HCT116 (cell line): ENCODE measurements at regions not wholly inside any gene's neighbourhood (a gene's known extent, or its start where the extent isn't known, plus 50 kb on each side); places are given as distances from the start of the nearest gene placed in this dataset.

Source experiments
- ATAC-seq: fragments of 200-7000 bp; cut with Tn5 transposase; 2 replicates; pipeline ENCODE4 v1.9.1; 2020; ENCODE audit warnings: mild to moderate bottlenecking, moderate library complexity
- BruUV-seq: library from RNA; stranded (reverse); fragments of 400-500 nt; replicated peaks from 2 replicates; lab custom pipeline; 2021; lab: Mats Ljungman, UMichigan
- CTCF ChIA-PET: fragments of 300-600 bp; sonication (Branson Sonifier 250); formaldehyde crosslinking; loops from one replicate; lab custom pipeline; 2021; ENCODE audit warnings: antibody characterized with exemption; lab: Charles Lee
- POLR2A ChIA-PET: fragments of 300-600, 350-600 bp; sonication (Branson Sonifier 250); formaldehyde crosslinking; loops from one replicate; lab custom pipeline; 2021; ENCODE audit warnings: antibody characterized with exemption; lab: Charles Lee
- RAD21 ChIA-PET, 2 experiments: fragments of 300-600 bp; sonication (Branson Sonifier 250); formaldehyde crosslinking; loops; one replicate each; lab custom pipeline; 2023; ENCODE audit warnings: low total read pairs in 2 of 2; ENCODE audit not compliant: uncharacterized antibody in 2 of 2, unreplicated experiment in 2 of 2, low non-redundant PET in 1 of 2; lab: Charles Lee
- DNase-seq: peaks from one replicate; pipeline ENCODE4 v3.0.0-alpha.2; 2010; ENCODE audit warnings: low read depth, low spot score
- H2AFZ ChIP-seq: fragments of 200-600 bp; shearing (Covaris generic), sonication (generic); 2 replicates; pipeline ENCODE4 v1.6.1; 2017; ENCODE audit warnings: low read depth, mixed run types, mixed read lengths, antibody characterized with exemption, low read length; ENCODE audit not compliant: poor library complexity, severe bottlenecking
- H3K27ac ChIP-seq: 2 replicates; pipeline ENCODE4 v1.5.1; 2012; ENCODE audit warnings: low read depth, low read length
- H3K27me3 ChIP-seq: fragments of 200-600 bp; sonication (generic); 2 replicates; pipeline ENCODE4 v1.6.1; 2016; ENCODE audit warnings: mixed run types, low read length, mixed read lengths; ENCODE audit not compliant: insufficient read depth
- H3K36me3 ChIP-seq, 2 experiments: fragments of 200-500 bp in 1 of 2; fragments of 200-600 bp in 1 of 2; sonication (Bioruptor generic) in 1 of 2; sonication (generic) in 1 of 2; 2 replicates each; pipeline versions ENCODE4 v1.5.1 to v1.6.1; 2014 to 2016; ENCODE audit warnings: low read length in 2 of 2, inconsistent platforms in 1 of 2, mixed read lengths in 1 of 2, mixed run types in 1 of 2; ENCODE audit not compliant: insufficient read depth in 2 of 2, control insufficient read depth in 1 of 2
- H3K4me1 ChIP-seq, 2 experiments: fragments of 200-600 bp in 1 of 2; sonication (generic) in 1 of 2; 2 replicates each; pipeline versions ENCODE4 v1.5.1 to v1.6.1; 2012 to 2017; ENCODE audit warnings: low read length in 2 of 2, inconsistent platforms in 1 of 2, mild to moderate bottlenecking in 1 of 2, mixed read lengths in 1 of 2, mixed run types in 1 of 2, moderate library complexity in 1 of 2; ENCODE audit not compliant: insufficient read depth in 2 of 2, control insufficient read depth in 1 of 2
- H3K4me2 ChIP-seq: fragments of 200-600 bp; sonication (generic); 2 replicates; pipeline ENCODE4 v1.6.1; 2017; ENCODE audit warnings: mixed run types, low read length, mixed read lengths
- H3K4me3 ChIP-seq, 2 experiments: fragments of 200-600 bp in 1 of 2; sonication (generic) in 1 of 2; replicated peaks in 1 of 2; 2 replicates each; pipeline ENCODE4 v1.5.1; 2011 to 2016; ENCODE audit warnings: low read length in 2 of 2, control low read depth in 1 of 2, low read depth in 1 of 2, mild to moderate bottlenecking in 1 of 2, mixed read lengths in 1 of 2, mixed run types in 1 of 2
- H3K79me2 ChIP-seq: fragments of 200-600 bp; sonication (generic); 2 replicates; pipeline ENCODE4 v1.6.1; 2017; ENCODE audit warnings: mild to moderate bottlenecking, mixed run types, low read length, moderate library complexity, mixed read lengths; ENCODE audit not compliant: insufficient read depth
- H3K9ac ChIP-seq: fragments of 200-600 bp; sonication (generic); 2 replicates; pipeline ENCODE4 v1.6.1; 2016; ENCODE audit warnings: low read length, mixed read lengths
- H3K9me2 ChIP-seq: fragments of 200-600 bp; sonication (generic), shearing (Covaris generic); 2 replicates; pipeline ENCODE4 v1.6.1; 2017; ENCODE audit warnings: mixed run types, mild to moderate bottlenecking, moderate library complexity; ENCODE audit not compliant: insufficient read depth
- H3K9me3 ChIP-seq, 2 experiments: fragments of 200-500 bp in 1 of 2; fragments of 200-600 bp in 1 of 2; sonication (Bioruptor generic) in 1 of 2; sonication (generic) in 1 of 2; 2 replicates each; pipeline ENCODE4 v1.6.1; 2014 to 2017; ENCODE audit warnings: low read length in 2 of 2, mixed read lengths in 2 of 2, inconsistent platforms in 1 of 2, low read depth in 1 of 2, mild to moderate bottlenecking in 1 of 2, mixed run types in 1 of 2, moderate library complexity in 1 of 2; ENCODE audit not compliant: control insufficient read depth in 1 of 2, insufficient read depth in 1 of 2
- H4K20me1 ChIP-seq: fragments of 200-600 bp; sonication (generic), shearing (Covaris generic); 2 replicates; pipeline ENCODE4 v1.6.1; 2017; ENCODE audit warnings: mixed run types, mild to moderate bottlenecking, moderate library complexity; ENCODE audit not compliant: insufficient read depth
- ATF3 ChIP-seq: IDR thresholded peaks from 2 replicates; pipeline ENCODE4 v1.6.1; 2012
- CBX3 ChIP-seq: IDR thresholded peaks from 2 replicates; pipeline ENCODE4 v1.6.1; 2012; ENCODE audit warnings: low read depth
- CEBPB ChIP-seq: IDR thresholded peaks from 2 replicates; pipeline ENCODE4 v1.6.1; 2012; ENCODE audit warnings: low read depth
- CTCF ChIP-seq, 3 experiments: fragments of 200-600 bp in 1 of 3; sonication (generic) in 1 of 3; IDR thresholded peaks in 2 of 3; conservative IDR thresholded peaks in 1 of 3; 2 replicates each; pipeline ENCODE4 v1.5.1; 2012 to 2017; ENCODE audit warnings: low read depth in 2 of 3, low read length in 2 of 3, antibody characterized with exemption in 1 of 3, borderline replicate concordance in 1 of 3, control low read depth in 1 of 3, mild to moderate bottlenecking in 1 of 3, mixed read lengths in 1 of 3, mixed run types in 1 of 3, moderate library complexity in 1 of 3; ENCODE audit not compliant: insufficient read depth in 1 of 3
- ELF1 ChIP-seq: IDR thresholded peaks from 2 replicates; pipeline ENCODE4 v1.6.1; 2012; ENCODE audit warnings: low read depth, borderline replicate concordance
- EZH2 ChIP-seq: fragments of 200-600 bp; sonication (generic); IDR thresholded peaks from 2 replicates; pipeline ENCODE4 v1.6.1; 2017; ENCODE audit warnings: antibody characterized with exemption, mixed run types
- EZH2phosphoT487 ChIP-seq: fragments of 200-600 bp; IDR thresholded peaks from 2 replicates; pipeline ENCODE4 v1.6.1; 2018; ENCODE audit warnings: antibody characterized with exemption, borderline replicate concordance
- JUND ChIP-seq: IDR thresholded peaks from 2 replicates; pipeline ENCODE4 v1.6.1; 2012
- MAX ChIP-seq: IDR thresholded peaks from 2 replicates; pipeline ENCODE4 v1.6.1; 2012
- POLR2A ChIP-seq: IDR thresholded peaks from 2 replicates; pipeline ENCODE4 v1.7.0; 2011; ENCODE audit warnings: borderline replicate concordance; ENCODE audit not compliant: insufficient read depth, insufficient read length; ENCODE audit errors: extremely low read depth
- RAD21 ChIP-seq: IDR thresholded peaks from 2 replicates; pipeline ENCODE4 v1.6.1; 2012; ENCODE audit warnings: low read depth, mild to moderate bottlenecking
- SP1 ChIP-seq: IDR thresholded peaks from 2 replicates; pipeline ENCODE4 v1.6.1; 2012; ENCODE audit warnings: low read depth
- YY1 ChIP-seq: IDR thresholded peaks from 2 replicates; pipeline ENCODE4 v1.6.1; 2011; ENCODE audit warnings: low read length, low read depth, moderate library complexity, mild to moderate bottlenecking; ENCODE audit not compliant: insufficient replicate concordance; ENCODE audit errors: extremely low read depth
- ZNF274 ChIP-seq: fragments of 200-500 bp; sonication (Bioruptor generic); IDR thresholded peaks from 2 replicates; pipeline ENCODE4 v1.6.1; 2014; ENCODE audit warnings: mild to moderate bottlenecking, low read depth, low read length, inconsistent platforms
- intact Hi-C: fragments of 100-400 bp; cut with micrococcal nuclease; formaldehyde crosslinking; loops from 2 replicates; pipeline ENCODE4 v1.10.0; 2022

GRCh38 chr16:51057102-51057793 is 93.8 kb downstream of the SALL1 start:
- no peaks in the 10 kb centered on the region for H4K20me1 ChIP-seq
- ATAC-seq, result no peak
- no peak overlapping the region for H3K4me3 ChIP-seq
- peaks cover 45% of the 10 kb centered on the region for H3K27me3 ChIP-seq
- TF ChIP-seq CTCF (IDR thresholded peaks at IDR 0.05 in 2 of 3, conservative IDR thresholded peaks at IDR 0.05 in 1 of 3; ENCODE audit: borderline replicate concordance in 1 of 3, insufficient read depth in 1 of 3, low read depth in 2 of 3, low read length in 2 of 3) (no peak), EZH2phosphoT487 (no peak)
- no TSS peak for BruUV-seq
- no peak overlapping the region for H3K4me2 ChIP-seq
- intact Hi-C loops, result no loop called here
- ChIA-PET CTCF (no interaction called here), RAD21 (no interaction called here), POLR2A (no interaction called here)
- H3K9ac ChIP-seq, result no peak overlapping the region
- H3K27ac ChIP-seq, result no peak overlapping the region
- no peak for DNase-seq
- H3K36me3 ChIP-seq, result no peaks in the 10 kb centered on the region
- no peaks in the 10 kb centered on the region for H3K9me3 ChIP-seq
- no peaks in the 10 kb centered on the region for H3K79me2 ChIP-seq
- H3K4me1 ChIP-seq, result no peaks in the 10 kb centered on the region
- no peaks in the 10 kb centered on the region for H3K9me2 ChIP-seq
- no peak overlapping the region for H2AFZ ChIP-seq

GRCh38 chr16:51056331-51056730 is 94.7 kb downstream of the SALL1 start:
- Histone ChIP-seq H3K79me2 (no peaks in the 10 kb centered on the region), H3K4me1 (no peaks in the 10 kb centered on the region), H3K9ac (no peak overlapping the region), H4K20me1 (no peaks in the 10 kb centered on the region), H3K4me3 (no peak overlapping the region), H2AFZ (no peak overlapping the region), H3K9me3 (no peaks in the 10 kb centered on the region), H3K4me2 (no peak overlapping the region), H3K9me2 (no peaks in the 10 kb centered on the region), H3K27me3 (peaks cover 40% of the 10 kb centered on the region), H3K36me3 (no peaks in the 10 kb centered on the region), H3K27ac (no peak overlapping the region)
- no peak for ATAC-seq
- no peak for DNase-seq
- ChIA-PET RAD21 (no interaction called here), POLR2A (no interaction called here), CTCF (no interaction called here)
- TF ChIP-seq CTCF (IDR thresholded peaks at IDR 0.05 in 2 of 3, conservative IDR thresholded peaks at IDR 0.05 in 1 of 3; ENCODE audit: borderline replicate concordance in 1 of 3, insufficient read depth in 1 of 3, low read depth in 2 of 3, low read length in 2 of 3), result no peak
- no peak for TF ChIP-seq ZNF274
- no peak for TF ChIP-seq SP1
- TF ChIP-seq EZH2phosphoT487, result no peak
- no peak for TF ChIP-seq RAD21
- no peak for TF ChIP-seq EZH2
- no peak for TF ChIP-seq CEBPB
- TF ChIP-seq JUND, result no peak
- no peak for TF ChIP-seq ELF1
- no peak for TF ChIP-seq YY1
- no peak for TF ChIP-seq ATF3
- TF ChIP-seq MAX, result no peak
- no peak for TF ChIP-seq POLR2A
- TF ChIP-seq CBX3, result no peak
- intact Hi-C loops, result no loop called here
- no TSS peak for BruUV-seq
